ENCODE measurements at regions not wholly inside any gene's neighbourhood (a gene's known extent, or its start where the extent isn't known, plus 50 kb on each side); places are given as distances from the start of the nearest gene placed in this dataset.

DNA sequence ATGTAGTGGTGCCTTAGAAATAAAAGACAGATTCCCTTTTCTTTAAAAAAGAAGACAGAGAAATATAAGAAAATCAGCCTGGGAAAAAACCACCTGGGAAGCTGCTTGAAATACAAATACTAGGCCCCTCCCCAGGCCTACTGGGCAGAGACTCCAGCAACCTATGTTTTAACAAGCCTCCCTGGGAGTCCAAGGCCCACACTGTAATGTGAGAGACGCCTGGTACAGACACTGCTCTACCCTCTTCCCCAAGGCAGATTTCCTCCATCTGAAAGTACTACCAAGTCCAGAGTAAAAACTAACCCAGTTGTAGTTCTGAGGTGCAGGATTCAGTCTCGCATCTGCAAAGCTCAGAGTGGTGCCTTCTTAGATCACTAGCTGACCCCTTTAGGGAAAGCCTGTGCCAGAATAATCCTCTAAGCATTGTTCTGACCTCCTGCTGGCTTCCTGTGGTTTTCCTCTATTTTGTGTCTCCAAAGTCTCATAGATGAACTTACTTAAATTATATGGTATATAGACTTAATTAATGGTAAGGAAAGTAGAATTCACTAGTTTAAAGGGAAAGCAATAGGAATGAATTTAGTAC, 270.2 kb upstream of the SLC35B3 start:
- no peak for DNase-seq (ENCODE audit: extremely low read depth, low read depth)

DNA sequence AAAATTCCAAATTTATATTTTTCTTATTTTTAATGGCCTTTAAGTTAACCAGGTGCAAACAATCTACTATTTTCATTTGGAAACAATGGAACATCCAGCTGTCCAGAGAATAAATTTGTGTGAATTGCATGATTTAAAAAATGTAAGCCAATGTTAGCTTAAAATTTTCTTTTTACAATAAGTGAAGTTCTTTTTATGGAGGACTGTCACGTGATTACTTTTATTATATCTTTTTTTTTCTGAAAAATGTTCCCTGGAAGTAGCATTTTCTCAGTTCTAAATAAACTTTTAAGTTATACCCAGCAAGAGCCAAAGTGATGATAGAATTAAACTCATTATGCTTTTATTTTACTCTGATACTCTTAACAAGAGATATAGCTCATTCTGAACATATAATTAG, 267.7 kb upstream of the SLC35B3 start:
- H3K4me3 ChIP-seq (replicated peaks; ENCODE audit: low read depth, low read length), result no peak overlapping the region
- TF ChIP-seq, protein P1, sequence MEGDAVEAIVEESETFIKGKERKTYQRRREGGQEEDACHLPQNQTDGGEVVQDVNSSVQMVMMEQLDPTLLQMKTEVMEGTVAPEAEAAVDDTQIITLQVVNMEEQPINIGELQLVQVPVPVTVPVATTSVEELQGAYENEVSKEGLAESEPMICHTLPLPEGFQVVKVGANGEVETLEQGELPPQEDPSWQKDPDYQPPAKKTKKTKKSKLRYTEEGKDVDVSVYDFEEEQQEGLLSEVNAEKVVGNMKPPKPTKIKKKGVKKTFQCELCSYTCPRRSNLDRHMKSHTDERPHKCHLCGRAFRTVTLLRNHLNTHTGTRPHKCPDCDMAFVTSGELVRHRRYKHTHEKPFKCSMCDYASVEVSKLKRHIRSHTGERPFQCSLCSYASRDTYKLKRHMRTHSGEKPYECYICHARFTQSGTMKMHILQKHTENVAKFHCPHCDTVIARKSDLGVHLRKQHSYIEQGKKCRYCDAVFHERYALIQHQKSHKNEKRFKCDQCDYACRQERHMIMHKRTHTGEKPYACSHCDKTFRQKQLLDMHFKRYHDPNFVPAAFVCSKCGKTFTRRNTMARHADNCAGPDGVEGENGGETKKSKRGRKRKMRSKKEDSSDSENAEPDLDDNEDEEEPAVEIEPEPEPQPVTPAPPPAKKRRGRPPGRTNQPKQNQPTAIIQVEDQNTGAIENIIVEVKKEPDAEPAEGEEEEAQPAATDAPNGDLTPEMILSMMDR (IDR thresholded peaks at IDR 0.05; ENCODE audit: low read depth, low read length, missing control alignments), result no peak
- DNase-seq (ENCODE audit: extremely low read depth, low read depth), result no peak

More for the DNA sequence above, 270.2 kb upstream of the SLC35B3 start:
- TF ChIP-seq, protein P1 (IDR thresholded peaks at IDR 0.05; ENCODE audit: low read depth, low read length, missing control alignments), result no peak
- H3K4me3 ChIP-seq (replicated peaks; ENCODE audit: low read depth, low read length), result no peak overlapping the region

DNA sequence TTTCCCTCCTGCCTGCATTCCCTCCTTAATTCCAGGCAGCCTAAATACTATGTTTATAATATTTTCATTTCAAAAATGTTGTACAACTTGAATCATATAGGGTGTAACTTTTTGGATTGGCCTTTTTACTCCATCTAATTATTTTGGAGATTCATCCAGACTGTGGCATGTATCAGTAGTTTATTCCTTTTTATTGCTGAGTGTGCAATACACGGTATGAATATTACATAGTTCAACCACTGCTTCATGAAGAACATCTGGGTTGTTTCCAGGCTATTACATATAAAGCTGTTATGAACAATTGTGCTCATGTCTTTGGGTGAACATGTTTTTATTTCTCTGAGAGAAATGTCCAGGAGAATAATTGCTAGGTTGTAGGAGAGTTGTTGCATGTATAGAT, 253.5 kb upstream of the SLC35B3 start:
- no peak for DNase-seq (ENCODE audit: extremely low read depth, low read depth)
- H3K4me3 ChIP-seq (replicated peaks; ENCODE audit: low read depth, low read length), result no peak overlapping the region
- TF ChIP-seq, protein P1 (IDR thresholded peaks at IDR 0.05; ENCODE audit: low read depth, low read length, missing control alignments), result no peak

DNA sequence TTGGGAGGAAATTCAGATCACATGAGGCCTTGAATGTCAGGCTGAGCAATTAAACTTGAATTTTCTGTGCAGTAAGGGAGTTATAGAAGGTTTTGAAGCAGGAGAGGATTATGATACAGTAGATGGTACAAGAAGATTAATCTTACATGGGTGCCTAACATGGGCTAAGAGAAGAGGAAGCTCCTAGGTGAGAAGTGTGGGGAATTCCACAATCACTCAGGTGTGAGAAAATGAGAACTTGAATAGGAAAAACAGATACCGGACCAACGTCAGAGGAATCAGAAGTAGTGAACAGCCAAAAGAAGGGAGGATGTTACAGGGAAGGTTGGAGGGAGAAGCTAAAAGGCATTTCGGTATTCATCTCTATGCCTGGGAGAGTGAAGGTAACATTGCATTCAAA, 250.7 kb upstream of the SLC35B3 start:
- H3K4me3 ChIP-seq (replicated peaks; ENCODE audit: low read depth, low read length), result no peak overlapping the region
- TF ChIP-seq, protein P1 (IDR thresholded peaks at IDR 0.05; ENCODE audit: low read depth, low read length, missing control alignments), result no peak
- no peak for DNase-seq (ENCODE audit: extremely low read depth, low read depth)

DNA sequence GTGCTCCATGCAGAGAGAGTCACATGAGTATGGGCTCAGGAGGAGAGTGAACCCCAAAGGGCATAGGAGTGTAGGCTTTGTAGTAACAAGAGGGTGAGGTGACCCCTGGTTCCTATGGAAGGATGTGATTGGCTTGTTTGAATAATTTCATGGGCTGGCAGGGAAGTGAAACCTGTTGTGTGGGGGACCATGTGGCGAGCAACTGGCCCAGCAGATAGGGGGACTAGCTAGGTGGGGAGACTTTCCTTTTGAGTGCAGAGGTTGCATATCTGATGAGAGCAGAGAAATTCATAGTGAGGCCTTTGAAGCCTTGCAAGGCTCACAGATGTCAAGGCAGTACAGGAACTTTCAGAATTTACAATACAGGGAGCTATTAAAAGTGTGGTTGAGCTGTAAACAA, 247.9 kb upstream of the SLC35B3 start:
- DNase-seq (ENCODE audit: extremely low read depth, low read depth), result no peak
- TF ChIP-seq, protein P1 (IDR thresholded peaks at IDR 0.05; ENCODE audit: low read depth, low read length, missing control alignments), result no peak
- H3K4me3 ChIP-seq (replicated peaks; ENCODE audit: low read depth, low read length), result no peak overlapping the region

DNA sequence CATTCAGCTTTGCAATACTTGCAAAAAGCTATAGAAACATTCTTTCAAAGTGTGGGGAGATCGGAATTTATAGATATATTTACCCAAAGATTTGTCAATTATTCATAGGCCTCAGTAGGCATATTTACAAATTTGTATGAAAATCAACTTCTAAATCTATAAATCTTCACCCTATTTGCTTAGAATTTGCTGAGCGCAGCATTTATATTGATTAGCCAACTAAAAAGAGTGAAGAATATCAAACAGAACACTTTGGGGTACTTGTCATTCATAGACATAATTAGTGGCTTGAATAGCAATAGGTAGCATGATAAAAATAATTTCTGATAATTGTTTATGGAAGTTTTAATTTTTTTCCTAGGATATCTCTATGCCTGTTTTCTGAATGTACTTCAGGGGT, 244.5 kb upstream of the SLC35B3 start:
- TF ChIP-seq, protein P1 (IDR thresholded peaks at IDR 0.05; ENCODE audit: low read depth, low read length, missing control alignments), result no peak
- H3K4me3 ChIP-seq (replicated peaks; ENCODE audit: low read depth, low read length), result no peak overlapping the region
- DNase-seq (ENCODE audit: extremely low read depth, low read depth), result no peak

DNA sequence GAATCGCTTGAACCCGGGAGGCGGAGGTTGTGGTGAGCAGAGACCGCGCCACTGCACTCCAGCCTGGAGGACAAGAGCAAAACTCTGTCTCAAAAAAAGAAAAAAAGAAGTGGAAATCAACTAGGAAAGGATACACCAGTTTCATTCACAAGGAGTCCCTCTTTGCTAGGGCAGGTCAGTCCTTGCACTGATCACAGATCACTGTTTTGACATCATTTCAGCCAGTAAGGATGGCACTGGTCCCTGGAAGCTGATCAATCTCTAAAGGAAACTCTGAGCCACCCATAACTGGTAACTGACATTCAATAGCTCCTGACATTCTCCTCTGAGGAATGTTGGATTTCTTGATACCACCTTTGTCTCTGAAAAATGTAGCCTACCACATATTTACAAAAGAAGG, 243.1 kb upstream of the SLC35B3 start:
- DNase-seq (ENCODE audit: extremely low read depth, low read depth), result no peak
- no peak overlapping the region for H3K4me3 ChIP-seq (replicated peaks; ENCODE audit: low read depth, low read length)
- TF ChIP-seq, protein P1 (IDR thresholded peaks at IDR 0.05; ENCODE audit: low read depth, low read length, missing control alignments), result no peak
